HCEC 1CT (cell line): ENCODE measurements at regions not wholly inside any gene's neighbourhood (a gene's known extent, or its start where the extent isn't known, plus 50 kb on each side); places are given as distances from the start of the nearest gene placed in this dataset.
A peak's percentile ranks its signal among the peaks of the same experiment; 100 is the strongest.

Experiments
- DNase-seq: peaks from one replicate; pipeline ENCODE4 v3.0.0-alpha.2; 2017

GRCh38 chr13:74930402-74931165 lies 551.4 kb downstream of the TBC1D4 start:
- DNase-seq: peak; percentile 88

- DNase-seq: peak; percentile 76
Measured at GRCh38 chr13:74929436-74929835, 552.5 kb downstream of the TBC1D4 start.

DNA sequence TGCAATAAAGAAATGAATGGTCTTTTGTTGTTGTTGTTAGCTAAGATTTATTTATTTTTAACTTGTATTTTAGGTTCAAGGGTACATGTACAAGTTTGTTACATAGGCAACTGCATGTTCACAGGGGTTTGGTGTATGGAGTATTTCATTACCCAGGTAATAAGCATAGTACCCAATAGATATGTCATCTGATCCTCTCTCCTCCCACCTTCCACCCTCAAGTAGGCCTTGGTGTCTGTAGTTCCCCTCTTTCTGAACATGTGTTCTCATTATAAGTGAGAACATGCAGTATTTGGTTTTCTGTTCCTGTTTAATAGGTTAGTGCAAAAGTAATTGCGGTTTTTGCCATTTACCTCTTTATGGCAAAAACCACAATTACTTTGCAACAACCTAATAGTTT lies 554.1 kb downstream of the TBC1D4 start:
- DNase-seq: no peak

- DNase-seq: no peak
Measured at GRCh38 chr13:74922963-74923362, 559.0 kb downstream of the TBC1D4 start.

- DNase-seq: no peak
Measured at GRCh38 chr13:74921326-74921725, 560.6 kb downstream of the TBC1D4 start.

DNA sequence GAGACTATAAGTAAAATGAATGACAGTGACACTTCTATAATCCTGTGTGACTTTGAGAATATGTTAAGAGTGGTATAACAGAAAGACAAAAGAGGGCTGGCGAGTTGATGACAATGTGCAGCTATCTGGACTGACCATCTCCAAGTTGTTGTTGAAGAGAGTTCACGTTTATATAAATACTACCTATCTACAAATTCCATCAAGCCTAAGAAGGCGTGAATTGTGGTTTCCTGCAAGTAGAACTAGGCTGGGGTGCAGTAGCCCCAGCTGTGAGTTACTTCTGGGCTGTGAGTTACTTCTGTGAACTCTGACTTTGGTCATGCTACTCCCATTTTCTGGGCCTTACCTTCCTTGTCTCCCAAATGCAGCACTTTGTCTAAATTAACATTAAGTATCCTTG lies 561.0 kb downstream of the TBC1D4 start:
- DNase-seq: no peak

DNA sequence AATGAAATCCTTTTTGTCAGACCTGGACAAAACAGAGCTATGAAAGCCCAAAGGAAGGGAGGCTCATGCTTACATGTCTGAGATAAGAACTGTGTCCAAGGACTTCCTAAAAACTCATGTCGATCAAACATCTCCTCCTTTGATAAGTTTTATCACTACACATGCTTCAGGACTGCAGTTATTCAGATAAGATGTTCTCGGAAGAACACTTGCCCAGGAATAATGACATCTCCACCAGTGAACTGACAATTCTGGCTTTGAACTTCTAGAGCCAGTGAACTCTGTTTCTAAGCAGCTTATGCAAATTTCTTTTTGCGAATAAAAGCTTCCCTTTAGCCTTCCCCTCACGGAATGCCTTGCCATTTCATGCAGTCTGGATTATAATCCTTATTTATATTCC lies 561.6 kb downstream of the TBC1D4 start:
- DNase-seq: no peak

GRCh38 chr13:74919914-74920313 lies 562.1 kb downstream of the TBC1D4 start:
- no peak for DNase-seq

GRCh38 chr13:74912898-74913297 lies 569.1 kb downstream of the TBC1D4 start:
- DNase-seq: no peak

DNA sequence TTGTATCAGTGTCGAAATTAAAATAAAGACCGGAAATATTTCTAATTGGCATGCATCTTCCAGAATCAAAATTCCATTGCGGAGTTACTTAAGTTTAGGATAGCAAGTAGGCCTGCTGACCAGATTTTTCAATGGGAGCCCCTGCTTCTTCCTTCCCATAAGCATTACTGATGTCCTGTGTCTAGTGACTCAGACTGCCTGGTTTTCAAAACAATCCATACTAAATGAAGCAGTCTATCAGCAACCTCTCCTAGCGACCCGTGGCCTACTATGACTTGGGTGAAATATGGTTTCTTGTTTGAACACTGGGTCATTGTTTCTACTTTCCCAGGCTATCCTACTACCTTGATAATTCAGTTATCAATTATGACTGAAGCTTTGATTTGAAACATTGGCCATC lies 571.6 kb downstream of the TBC1D4 start:
- no peak for DNase-seq

GRCh38 chr13:74907788-74908187 lies 574.2 kb downstream of the TBC1D4 start:
- DNase-seq: no peak

DNA sequence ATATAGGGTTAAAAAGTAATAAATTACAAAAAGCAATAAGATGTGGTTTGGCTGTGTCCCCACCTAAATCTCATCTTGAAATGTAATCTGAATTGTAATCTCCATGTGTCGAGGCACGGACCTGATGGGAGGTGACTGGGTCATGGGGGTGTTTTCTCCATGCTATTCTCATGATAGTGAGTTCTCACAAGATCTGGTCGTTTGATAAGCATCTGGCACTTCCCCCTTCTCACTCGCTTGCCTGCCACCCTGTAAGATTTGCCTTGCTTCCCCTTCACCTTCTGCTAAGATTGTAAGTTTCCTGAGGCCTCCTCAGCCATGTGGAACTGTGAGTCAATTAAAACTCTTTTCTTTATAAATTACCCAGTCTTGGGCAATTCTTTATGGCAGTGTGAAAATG lies 577.4 kb downstream of the TBC1D4 start:
- DNase-seq: no peak

GRCh38 chr13:74895042-74895796 lies 586.8 kb downstream of the TBC1D4 start:
- DNase-seq: no peak

- DNase-seq: no peak
Measured at GRCh38 chr13:74892096-74892495, 589.9 kb downstream of the TBC1D4 start.

- peak; percentile 86 for DNase-seq
Measured at GRCh38 chr13:74891610-74892009, 590.4 kb downstream of the TBC1D4 start.

DNA sequence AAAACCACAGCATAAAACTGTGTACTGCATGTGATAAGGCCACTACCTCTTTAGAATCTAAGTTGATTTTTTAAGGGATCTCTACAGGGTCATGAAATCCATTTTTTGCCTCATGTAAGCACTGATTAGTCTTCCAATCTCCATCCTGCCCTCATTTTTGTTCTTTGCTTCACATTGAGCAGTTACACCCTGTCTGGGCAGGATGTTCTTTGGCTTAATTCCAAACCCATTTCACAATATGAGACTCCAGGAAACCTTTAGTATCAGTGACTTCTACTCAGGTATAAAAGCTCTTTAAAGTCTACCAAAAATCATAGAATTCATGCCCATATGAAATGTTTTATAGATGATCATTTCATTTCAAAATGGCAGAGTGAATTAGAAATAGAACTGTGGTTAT lies 592.6 kb downstream of the TBC1D4 start:
- DNase-seq: peak; percentile 23

GRCh38 chr13:74886502-74886901 lies 595.5 kb downstream of the TBC1D4 start:
- peak; percentile 28 for DNase-seq

- DNase-seq: no peak
Measured at GRCh38 chr13:74883834-74884233, 598.1 kb downstream of the TBC1D4 start.

- peak; percentile 70 for DNase-seq
Measured at GRCh38 chr13:74871369-74872070, 610.4 kb downstream of the TBC1D4 start.

DNA sequence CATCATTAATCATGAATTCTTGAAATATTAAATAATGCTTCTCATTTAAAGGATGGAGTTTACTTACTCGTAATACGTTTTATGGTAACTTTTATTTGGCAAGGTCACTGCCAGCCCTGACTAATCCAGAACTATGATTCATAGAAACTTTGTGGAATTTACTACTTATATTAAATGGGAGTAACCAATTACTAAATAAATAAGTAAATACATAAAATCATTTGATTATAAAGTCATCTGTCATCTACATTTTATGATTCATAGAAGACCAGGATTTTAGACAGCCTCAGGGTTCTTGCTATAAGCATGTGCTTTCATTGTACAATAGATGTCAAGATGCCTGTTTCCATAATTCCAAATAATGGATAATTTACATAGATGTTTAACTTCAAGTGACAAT lies 611.1 kb downstream of the TBC1D4 start:
- DNase-seq: peak; percentile 72

GRCh38 chr13:74869846-74870245 lies 612.1 kb downstream of the TBC1D4 start:
- DNase-seq: no peak

GRCh38 chr13:74868049-74868448 lies 613.9 kb downstream of the TBC1D4 start:
- DNase-seq: peak; percentile 70

- peak; percentile 80 for DNase-seq
Measured at GRCh38 chr13:74867460-74867859, 614.5 kb downstream of the TBC1D4 start.

- DNase-seq: no peak
Measured at GRCh38 chr13:74866101-74866500, 615.9 kb downstream of the TBC1D4 start.
